ENCODE measurements at regions not wholly inside any gene's neighbourhood (a gene's known extent, or its start where the extent isn't known, plus 50 kb on each side); places are given as distances from the start of the nearest gene placed in this dataset.
"Not testable (repeated sequence)": the region's sequence is repeated elsewhere in the genome, so short reads cannot be mapped to it uniquely, and the experiment has no call there.

DNA sequence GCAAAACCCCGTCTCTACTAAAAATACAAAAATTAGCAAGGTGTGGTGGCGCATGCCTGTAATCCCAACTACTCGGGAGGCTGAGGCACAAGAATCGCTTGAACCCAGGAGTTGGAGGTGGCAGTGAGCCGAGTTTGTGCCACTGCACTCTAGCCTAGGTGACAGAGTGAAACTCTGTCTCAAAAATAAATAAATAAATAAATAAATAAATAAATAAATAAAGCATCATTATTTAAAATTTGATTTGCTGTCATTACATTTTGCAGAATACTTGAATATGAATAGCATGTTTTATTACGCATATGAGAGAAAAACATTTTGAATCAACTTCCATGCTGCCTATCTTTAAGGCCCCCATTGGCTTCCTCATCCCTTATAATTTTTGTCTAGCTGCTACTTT lies 53.4 kb upstream of the MED14 start:
- in situ Hi-C loops (cut with HindIII; ENCODE audit: low pct_unique_long_range_greater_than_20kb, low sequenced_read_pairs); DNase-seq (ENCODE audit: low read depth in 1 of 2, low spot score in 1 of 2): not testable (repeated sequence)

DNA sequence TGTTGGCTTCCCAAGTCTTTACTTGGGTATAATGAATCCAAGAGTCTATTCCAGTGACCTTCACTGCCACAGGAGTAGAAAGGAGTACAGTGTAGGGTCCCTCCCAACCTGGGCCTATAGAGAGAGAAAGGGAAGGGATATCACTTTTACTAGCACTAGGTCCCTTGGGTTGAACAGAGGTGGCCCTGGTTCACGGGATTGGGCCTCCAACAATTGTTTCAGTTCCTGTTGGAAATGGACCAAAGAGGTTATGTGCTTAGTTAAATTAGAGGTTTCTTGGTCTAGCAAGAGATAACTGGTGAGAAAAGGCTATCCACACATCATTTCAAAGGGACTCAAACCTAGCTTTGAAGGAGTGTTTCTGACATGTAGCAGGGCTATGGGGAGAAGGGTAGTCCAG lies 57.1 kb upstream of the MED14 start:
- DNase-seq (ENCODE audit: low read depth in 1 of 2, low spot score in 1 of 2), result no peak
- no peak for TF ChIP-seq JUND (IDR thresholded peaks at IDR 0.05; ENCODE audit: low read depth)
- in situ Hi-C loops (cut with HindIII; ENCODE audit: low pct_unique_long_range_greater_than_20kb, low sequenced_read_pairs), result no loop called here

GRCh38 chrX:40794829-40795130 lies 59.4 kb upstream of the MED14 start:
- in situ Hi-C loops (cut with HindIII; ENCODE audit: low pct_unique_long_range_greater_than_20kb, low sequenced_read_pairs); DNase-seq (ENCODE audit: low read depth in 1 of 2, low spot score in 1 of 2): not testable (repeated sequence)

GRCh38 chrX:40799745-40800144 lies 64.4 kb upstream of the MED14 start:
- DNase-seq (ENCODE audit: low read depth in 1 of 2, low spot score in 1 of 2); in situ Hi-C loops (cut with HindIII; ENCODE audit: low pct_unique_long_range_greater_than_20kb, low sequenced_read_pairs): not testable (repeated sequence)

GRCh38 chrX:40805404-40805803 lies 70.1 kb upstream of the MED14 start:
- no peak for DNase-seq (ENCODE audit: low read depth in 1 of 2, low spot score in 1 of 2)
- in situ Hi-C loops (cut with HindIII; ENCODE audit: low pct_unique_long_range_greater_than_20kb, low sequenced_read_pairs), result no loop called here
- no peak for TF ChIP-seq JUND (IDR thresholded peaks at IDR 0.05; ENCODE audit: low read depth)

DNA sequence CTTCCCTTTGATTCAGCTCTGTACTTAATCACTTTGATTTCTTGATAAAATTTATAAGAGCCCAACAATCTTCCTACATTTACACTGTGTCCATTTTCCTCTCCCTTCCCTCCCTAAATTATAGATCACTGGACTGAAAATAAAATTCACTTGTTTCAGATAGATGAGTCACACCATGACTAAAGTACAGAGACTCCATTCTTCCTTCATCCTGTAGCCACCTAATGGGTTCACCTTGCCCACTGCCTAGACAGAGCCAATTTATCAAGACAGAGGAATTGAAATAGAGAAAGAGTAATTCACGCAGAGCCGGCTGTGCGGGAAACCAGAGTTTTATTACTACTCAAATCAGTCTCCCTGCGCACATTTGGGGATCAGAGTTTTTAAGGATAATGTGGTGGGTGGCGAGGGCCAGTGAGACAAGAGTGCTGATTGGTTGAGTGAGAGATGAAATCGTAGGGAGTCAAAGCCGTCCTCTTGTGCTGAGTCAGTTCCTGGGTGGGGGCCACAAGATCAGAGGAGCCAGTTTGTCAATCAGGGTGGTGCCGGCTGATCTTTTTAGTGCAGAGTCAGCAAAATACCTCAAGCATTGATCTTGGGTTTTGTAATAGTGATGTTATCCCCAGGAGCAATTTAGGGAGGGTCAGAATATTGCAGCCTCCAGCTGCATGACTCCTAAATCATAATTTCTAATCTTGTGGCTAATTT lies 71.3 kb upstream of the MED14 start:
- in situ Hi-C loops (cut with HindIII; ENCODE audit: low pct_unique_long_range_greater_than_20kb, low sequenced_read_pairs), result no loop called here
- DNase-seq (ENCODE audit: low read depth in 1 of 2, low spot score in 1 of 2), result no peak
- no peak for TF ChIP-seq JUND (IDR thresholded peaks at IDR 0.05; ENCODE audit: low read depth)

DNA sequence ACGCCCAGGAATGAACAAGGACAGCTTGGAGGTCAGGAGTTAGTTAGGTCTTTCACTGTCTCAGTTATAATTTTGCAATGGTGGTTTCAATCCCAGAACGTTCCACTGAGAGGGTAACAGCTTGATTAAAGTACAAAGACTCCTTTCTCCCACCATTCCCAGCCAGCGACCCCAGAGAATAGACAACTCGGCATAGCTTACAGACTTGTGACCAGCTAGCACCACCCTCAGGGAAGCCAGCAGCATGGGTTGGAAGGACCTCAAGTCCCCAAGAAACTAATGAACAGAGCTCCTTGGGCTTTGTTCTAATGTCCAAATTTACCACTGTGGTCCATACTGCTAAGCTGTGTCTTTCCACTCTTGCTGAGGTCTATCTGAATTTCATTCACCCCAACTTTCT lies 72.0 kb upstream of the MED14 start:
- in situ Hi-C loops (cut with HindIII; ENCODE audit: low pct_unique_long_range_greater_than_20kb, low sequenced_read_pairs), result no loop called here
- no peak for DNase-seq (ENCODE audit: low read depth in 1 of 2, low spot score in 1 of 2)
- no peak for TF ChIP-seq JUND (IDR thresholded peaks at IDR 0.05; ENCODE audit: low read depth)

DNA sequence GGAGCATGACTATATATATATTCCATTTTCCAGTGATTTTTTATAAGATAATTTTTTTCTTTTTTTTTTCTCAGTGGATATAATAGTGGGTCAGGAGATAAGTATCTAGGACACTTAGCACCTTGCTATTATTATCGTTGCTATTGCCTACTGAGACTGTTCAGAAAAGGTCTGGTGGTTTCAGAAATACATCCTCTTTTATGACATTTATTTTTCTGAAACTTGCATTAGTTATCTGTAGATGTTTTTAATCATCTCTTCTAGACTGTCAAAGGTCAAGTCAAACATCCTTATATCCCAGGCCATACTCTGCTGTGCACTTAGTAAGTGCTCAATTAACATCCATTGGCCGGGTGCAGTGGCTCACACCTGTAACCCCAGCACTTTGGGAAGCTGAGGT lies 72.9 kb upstream of the MED14 start:
- no peak for DNase-seq (ENCODE audit: low read depth in 1 of 2, low spot score in 1 of 2)
- no peak for TF ChIP-seq JUND (IDR thresholded peaks at IDR 0.05; ENCODE audit: low read depth)
- in situ Hi-C loops (cut with HindIII; ENCODE audit: low pct_unique_long_range_greater_than_20kb, low sequenced_read_pairs), result no loop called here

GRCh38 chrX:40809210-40809609 lies 73.9 kb upstream of the MED14 start:
- no peak for DNase-seq (ENCODE audit: low read depth in 1 of 2, low spot score in 1 of 2)
- in situ Hi-C loops (cut with HindIII; ENCODE audit: low pct_unique_long_range_greater_than_20kb, low sequenced_read_pairs), result no loop called here
- no peak for TF ChIP-seq JUND (IDR thresholded peaks at IDR 0.05; ENCODE audit: low read depth)

DNA sequence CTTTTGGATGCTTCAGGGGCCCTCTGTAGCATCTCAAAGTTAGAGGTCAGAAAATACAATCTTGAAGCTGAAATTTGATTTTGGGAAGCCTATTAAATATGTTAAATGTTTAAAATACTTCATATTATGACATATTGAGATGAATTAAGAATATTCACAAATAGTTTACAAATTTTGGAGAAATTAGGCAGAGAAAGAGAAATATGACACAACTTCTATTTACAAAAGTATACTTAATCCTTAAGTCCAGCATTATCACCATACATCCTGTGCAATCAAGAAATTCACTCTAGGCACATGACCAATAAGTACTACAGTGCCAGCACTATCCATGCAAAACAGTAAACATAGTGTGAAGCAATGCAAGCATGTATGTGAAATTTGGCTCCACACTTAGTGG lies 79.7 kb upstream of the MED14 start:
- DNase-seq (ENCODE audit: low read depth in 1 of 2, low spot score in 1 of 2); in situ Hi-C loops (cut with HindIII; ENCODE audit: low pct_unique_long_range_greater_than_20kb, low sequenced_read_pairs): not testable (repeated sequence)

- TF ChIP-seq JUND (IDR thresholded peaks at IDR 0.05; ENCODE audit: low read depth), result no peak
- in situ Hi-C loops (cut with HindIII; ENCODE audit: low pct_unique_long_range_greater_than_20kb, low sequenced_read_pairs), result no loop called here
- no peak for DNase-seq (ENCODE audit: low read depth in 1 of 2, low spot score in 1 of 2)
These were observed 81.6 kb upstream of the MED14 start for GRCh38 chrX:40816906-40817305.

GRCh38 chrX:40818236-40818635 lies 82.9 kb upstream of the MED14 start:
- in situ Hi-C loops (cut with HindIII; ENCODE audit: low pct_unique_long_range_greater_than_20kb, low sequenced_read_pairs), result no loop called here
- DNase-seq (ENCODE audit: low read depth in 1 of 2, low spot score in 1 of 2), result no peak
- no peak for TF ChIP-seq JUND (IDR thresholded peaks at IDR 0.05; ENCODE audit: low read depth)

GRCh38 chrX:40821780-40822179 lies 86.4 kb upstream of the MED14 start:
- TF ChIP-seq JUND (IDR thresholded peaks at IDR 0.05; ENCODE audit: low read depth), result no peak
- no peak for DNase-seq (ENCODE audit: low read depth in 1 of 2, low spot score in 1 of 2)
- in situ Hi-C loops (cut with HindIII; ENCODE audit: low pct_unique_long_range_greater_than_20kb, low sequenced_read_pairs), result no loop called here

DNA sequence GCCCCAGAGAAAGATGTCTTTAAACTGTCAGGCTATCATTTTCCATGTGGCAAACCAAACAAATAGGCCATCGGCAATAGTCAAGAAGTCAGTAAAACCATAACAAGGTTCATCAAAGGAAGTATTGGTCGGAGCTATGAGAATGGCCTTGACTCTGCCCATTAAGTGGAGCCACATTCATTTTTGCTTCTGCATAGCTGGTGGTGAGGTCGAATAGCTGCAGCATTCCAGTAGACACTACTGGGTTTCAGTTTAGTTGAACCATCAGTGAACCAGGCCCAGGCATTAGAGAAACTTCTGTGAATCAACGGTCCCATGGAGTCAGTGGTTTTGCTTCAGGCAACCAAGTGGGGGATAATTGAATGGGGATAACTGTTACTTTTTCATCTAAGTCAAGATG lies 92.0 kb upstream of the MED14 start:
- TF ChIP-seq JUND (IDR thresholded peaks at IDR 0.05; ENCODE audit: low read depth), result no peak
- in situ Hi-C loops (cut with HindIII; ENCODE audit: low pct_unique_long_range_greater_than_20kb, low sequenced_read_pairs), result no loop called here
- DNase-seq (ENCODE audit: low read depth in 1 of 2, low spot score in 1 of 2), result no peak
